GM19463 (cell line): ENCODE measurements at regions not wholly inside any gene's neighbourhood (a gene's known extent, or its start where the extent isn't known, plus 50 kb on each side); places are given as distances from the start of the nearest gene placed in this dataset.
"Not testable (repeated sequence)": the region's sequence is repeated elsewhere in the genome, so short reads cannot be mapped to it uniquely, and the experiment has no call there.

ENCODE experiments used
- ATAC-seq: cut with Tn5 transposase; IDR thresholded peaks from one replicate; pipeline ENCODE4 v1.9.1; 2021; ENCODE audit warnings: mild to moderate bottlenecking, moderate library complexity; ENCODE audit not compliant: unreplicated experiment

- ATAC-seq: no peak
Measured at GRCh38 chr7:131940621-131941165, 384.3 kb upstream of the PODXL start.

DNA sequence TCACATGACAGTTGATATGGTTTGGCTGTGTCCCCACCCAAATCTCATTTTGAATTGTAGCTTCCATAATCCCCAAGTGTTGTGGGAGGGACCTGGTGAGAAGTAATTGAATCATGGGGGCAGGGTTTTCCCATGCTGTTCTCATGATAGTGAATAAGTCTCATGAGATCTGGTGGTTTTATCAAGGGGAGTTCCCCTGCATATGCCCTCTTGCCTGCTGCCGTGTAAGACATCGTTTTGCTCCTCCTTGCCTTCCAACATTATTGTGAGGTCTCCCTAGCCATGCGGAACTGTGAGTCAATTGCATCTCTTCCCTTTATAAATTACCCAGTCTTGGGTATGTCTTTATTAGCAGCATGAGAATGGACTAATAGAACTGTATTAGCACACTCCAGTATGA lies 382.4 kb upstream of the PODXL start:
- ATAC-seq: not testable (repeated sequence)

GRCh38 chr7:131937868-131938267 lies 381.4 kb upstream of the PODXL start:
- ATAC-seq: no peak

DNA sequence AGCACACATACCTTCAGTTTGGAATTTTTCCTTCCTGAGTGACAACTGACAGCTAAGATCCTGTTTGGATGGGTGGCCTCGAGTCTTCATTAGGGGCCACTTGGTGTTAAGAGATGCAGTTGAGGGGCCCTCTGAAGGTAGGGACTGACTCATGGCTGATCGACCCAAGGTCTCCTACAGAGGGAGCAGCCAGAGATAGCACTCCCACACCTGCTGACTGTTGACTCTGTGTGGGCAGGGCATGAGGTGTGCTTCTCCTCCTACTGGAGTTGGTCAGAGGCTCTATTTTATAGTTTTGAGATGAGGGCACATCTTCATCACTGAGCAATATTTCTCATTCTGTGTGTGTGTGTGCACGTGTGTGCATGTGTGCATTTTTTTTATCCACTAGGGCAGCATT lies 378.8 kb upstream of the PODXL start:
- ATAC-seq: no peak

- no peak for ATAC-seq
Measured at GRCh38 chr7:131934452-131934851, 378.0 kb upstream of the PODXL start.

GRCh38 chr7:131933751-131934289 lies 377.4 kb upstream of the PODXL start:
- ATAC-seq: no peak

DNA sequence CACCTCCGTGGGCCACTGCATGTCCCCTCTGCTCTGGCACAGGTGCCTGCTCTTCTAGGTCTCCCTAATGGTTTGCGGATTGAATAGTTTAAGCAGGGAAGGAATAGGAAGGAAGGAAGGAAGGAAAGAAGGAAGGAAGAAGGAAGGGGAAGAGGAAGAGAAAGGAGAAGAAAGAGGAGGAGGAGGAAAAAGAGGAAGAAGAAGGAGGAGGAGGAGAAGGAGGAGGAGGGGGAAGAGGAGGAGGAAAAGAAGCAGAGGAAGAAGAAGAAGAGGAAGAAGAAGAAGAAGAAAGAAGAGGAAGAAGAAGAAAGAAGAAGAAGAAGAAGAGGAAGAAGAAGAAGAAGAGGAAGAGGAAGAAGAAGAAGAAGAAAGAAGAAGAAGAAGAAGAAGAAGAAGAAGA lies 376.8 kb upstream of the PODXL start:
- not testable (repeated sequence) for ATAC-seq

GRCh38 chr7:131932271-131932670 lies 375.8 kb upstream of the PODXL start:
- no peak for ATAC-seq

- no peak for ATAC-seq
Measured at GRCh38 chr7:131931370-131931769, 374.9 kb upstream of the PODXL start.

GRCh38 chr7:131929632-131930031 lies 373.2 kb upstream of the PODXL start:
- no peak for ATAC-seq

DNA sequence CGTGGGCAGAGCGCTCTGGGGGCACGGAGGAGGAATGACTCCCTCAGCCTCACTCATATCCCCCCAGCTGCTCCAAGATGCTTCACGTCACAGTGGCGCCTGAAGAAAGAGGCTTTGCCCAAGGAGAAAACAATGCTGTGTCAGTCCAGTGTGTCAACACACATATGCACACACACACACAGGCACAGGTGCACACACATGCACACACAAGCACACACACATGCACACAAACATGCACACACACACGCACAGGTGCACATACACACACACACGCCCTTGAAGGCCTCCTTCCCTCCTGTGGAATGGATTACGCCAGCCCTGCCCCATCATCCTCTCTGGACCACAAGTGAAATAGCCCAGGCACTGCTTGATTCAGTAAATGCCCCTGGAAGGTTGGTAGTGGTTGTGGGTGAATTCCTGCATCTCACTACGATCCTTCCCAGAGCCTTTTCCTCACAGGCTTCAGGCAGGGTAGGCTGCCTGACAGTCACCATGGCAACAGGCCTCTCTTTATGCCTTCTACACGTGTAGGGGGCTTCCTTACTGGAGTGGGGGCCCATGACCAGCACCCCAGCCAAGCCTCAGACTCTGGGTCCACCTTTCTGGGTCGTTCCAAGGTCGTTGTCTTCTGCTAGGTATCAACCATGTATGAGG lies 371.5 kb upstream of the PODXL start:
- ATAC-seq: no peak

DNA sequence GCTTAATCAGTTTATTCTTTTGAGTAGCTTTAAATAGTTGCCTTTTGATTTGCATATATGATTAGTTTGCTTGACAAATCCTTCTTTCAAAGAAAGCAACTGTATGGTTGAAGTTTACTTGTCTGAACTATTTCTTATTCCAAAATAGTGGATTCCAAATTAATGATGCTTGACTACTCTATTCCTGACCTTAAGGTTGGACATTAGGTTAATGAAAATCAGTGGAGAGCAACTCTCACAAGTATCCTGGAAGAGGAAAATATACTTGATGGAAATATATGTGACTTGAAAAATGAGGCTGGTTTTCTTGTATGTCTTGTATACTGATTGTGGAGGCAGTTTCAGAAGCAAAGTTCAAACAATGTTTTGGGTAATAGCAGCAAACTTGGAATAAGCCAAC lies 369.2 kb upstream of the PODXL start:
- no peak for ATAC-seq

DNA sequence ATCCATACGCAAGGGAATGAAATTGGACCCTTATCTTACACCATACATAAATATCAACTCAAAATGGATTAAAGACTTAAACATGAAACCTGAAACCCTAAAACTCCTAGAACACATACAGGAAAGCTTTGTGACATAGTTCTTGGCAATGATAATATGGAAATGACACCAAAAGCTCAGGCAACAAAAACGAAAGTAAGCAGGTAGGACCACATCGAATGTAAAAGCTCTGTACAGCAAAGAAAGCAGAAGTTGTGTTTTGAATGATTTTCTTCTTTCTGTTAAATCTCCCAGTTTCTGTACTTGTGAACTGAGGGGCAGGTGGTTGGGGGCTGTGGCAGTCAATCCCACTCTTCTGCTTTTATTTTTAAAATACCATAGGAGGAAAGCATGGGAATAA lies 368.4 kb upstream of the PODXL start:
- ATAC-seq: no peak

- not testable (repeated sequence) for ATAC-seq
Measured at GRCh38 chr7:131922948-131923347, 366.5 kb upstream of the PODXL start.

DNA sequence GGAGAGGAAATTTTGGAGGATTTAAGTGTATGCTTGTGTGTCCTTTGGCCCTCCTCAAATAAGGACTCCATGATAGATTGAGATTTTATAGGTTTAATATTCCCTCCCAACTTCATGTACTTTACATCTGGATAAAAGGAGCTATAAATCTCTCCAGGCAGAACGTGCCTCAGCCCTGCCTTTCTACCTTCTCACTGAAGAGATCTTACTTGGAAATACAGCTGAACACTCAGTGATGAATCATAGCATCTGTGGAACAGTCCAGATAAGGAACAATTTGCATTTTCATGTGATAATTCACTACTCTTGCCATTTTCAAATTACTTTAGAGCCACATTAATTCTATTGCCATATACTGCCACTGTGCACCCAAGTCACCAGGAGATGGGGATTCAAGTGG lies 364.6 kb upstream of the PODXL start:
- ATAC-seq: no peak

DNA sequence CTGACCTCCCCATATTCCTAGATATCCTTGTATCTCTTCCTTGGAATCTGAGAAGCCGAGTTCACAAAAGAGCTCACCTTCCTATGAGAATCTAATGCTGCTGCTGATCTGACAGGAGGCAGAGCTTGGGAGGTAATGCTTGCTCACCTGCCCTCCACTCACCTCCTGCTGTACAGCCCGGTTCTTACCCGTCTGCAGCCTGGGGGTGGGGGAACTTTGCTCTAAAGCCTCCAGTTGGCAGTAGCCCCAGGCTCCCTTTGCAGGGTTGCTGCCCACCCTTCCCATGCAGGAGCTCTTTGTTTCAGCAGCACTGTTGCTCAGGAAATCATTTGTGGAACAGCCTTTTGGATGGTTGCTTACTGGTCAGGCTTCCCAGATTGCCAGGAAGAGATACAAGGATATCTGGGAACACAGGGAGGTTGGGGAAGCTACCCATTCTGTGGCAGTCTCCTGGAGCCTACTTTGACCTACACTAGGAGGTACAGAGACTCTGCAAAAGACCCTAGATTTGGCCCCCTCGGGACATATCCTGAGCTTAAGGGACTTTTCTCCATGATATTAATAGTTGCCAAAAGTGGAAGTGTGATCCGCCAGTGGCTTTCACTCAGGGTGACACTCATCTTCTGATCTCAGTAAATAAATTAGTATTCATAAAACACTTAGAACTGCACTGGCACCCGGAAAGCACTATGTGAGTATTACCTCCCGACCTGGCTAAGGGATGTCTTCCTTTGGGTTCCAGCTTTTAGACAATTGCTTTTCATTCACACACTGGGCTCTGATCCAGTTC lies 363.7 kb upstream of the PODXL start:
- ATAC-seq: no peak

- ATAC-seq: no peak
Measured at GRCh38 chr7:131911112-131911511, 354.7 kb upstream of the PODXL start.

GRCh38 chr7:131909151-131909768 lies 352.8 kb upstream of the PODXL start:
- no peak for ATAC-seq

DNA sequence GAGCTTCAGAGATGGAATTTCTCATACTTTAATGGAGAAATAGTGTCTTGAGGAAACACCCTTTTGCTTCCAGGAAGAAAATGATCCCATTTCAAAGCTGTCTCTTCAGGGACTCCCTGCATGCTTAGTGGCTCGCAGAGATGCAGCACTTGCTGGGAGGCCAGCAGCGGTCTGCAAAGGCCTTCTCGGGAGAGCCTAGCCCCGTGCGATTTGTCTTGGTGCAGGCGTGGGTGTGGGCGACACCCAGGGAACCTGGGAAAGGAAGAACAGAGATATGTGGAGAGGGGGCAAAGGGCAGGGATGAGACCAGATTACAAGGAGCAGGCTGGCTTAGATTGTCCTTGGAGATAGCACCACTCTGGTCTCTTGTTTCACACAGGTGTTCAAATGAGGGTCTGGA lies 352.3 kb upstream of the PODXL start:
- ATAC-seq: no peak

DNA sequence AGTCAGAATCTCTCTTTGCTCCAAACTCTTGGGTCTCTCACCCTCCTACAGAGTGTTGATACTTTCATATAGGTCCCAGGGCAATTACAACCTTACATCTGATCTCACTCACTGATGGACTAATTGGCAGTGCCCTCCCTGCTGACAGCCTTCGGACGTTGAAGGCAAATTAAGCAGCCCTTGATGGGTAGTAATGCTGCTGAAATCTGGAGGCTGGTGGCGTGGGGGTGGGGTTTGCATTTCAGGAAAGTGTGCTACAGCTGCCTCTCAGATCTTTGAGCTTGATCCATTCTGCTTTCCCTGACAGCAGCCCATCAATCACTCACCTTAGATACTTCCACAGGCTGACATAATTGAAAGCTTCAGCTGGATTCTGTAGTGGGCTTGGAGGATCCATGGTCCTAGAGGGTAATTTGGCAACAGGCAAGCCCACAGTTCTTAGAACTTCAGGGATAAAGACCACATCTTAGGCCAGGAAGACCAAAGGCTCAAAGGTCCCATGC lies 349.1 kb upstream of the PODXL start:
- no peak for ATAC-seq

DNA sequence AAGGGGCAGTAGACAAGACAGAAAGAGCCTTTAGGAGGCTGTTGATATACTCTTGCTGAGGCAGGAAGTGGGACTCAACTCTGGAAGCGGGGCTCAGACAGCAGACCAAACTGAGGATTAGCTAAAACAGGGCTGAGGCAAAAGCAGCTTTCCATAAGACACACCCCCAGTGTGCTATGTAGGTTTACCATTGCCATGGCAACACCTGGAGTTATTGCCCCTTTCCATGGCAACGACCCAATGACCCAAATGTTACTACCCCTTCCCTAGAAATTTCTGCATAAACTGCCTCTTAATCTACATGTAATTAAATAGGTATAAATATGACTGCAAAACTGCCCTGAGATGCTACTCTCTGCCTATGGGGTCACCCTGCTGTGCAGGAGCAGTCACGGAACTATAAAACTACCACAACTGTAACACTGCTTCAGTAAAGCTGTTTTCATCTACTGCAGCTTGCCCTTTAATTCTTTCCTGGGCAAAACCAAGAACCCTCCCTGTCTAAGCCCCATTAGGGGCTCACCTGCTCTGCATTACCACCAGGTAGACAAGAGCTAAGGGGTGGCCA lies 348.4 kb upstream of the PODXL start:
- ATAC-seq: no peak
